Left renal pelvis (tissue), 4 donors: ENCODE measurements at regions not wholly inside any gene's neighbourhood (a gene's known extent, or its start where the extent isn't known, plus 50 kb on each side); places are given as distances from the start of the nearest gene placed in this dataset.

Experiments
- DNase-seq, 4 donors: peaks; one replicate each; pipeline ENCODE4 v3.0.0-alpha.2; 2013; ENCODE audit warnings: low read depth in 4 of 4, low spot score in 3 of 4

DNA sequence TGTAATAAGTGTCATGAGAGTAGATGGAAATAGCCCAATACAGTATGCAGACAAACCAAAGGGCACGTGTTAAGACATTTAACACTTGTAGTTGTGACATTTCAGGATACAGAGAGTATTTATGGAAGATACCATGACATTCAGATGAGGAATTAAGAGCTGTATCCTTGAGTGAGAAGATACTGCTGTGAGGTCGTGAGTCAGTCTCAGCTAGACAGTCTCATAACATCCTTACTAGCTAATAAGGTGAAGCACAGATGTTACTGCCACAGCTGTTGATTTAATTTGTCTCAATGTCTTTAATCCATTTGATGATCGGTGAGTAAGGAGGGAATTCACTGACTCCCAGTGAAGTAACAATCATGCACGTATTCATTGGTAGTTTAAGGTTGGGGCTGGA lies 288.0 kb upstream of the AKR1E2 start:
- DNase-seq = no peak

DNA sequence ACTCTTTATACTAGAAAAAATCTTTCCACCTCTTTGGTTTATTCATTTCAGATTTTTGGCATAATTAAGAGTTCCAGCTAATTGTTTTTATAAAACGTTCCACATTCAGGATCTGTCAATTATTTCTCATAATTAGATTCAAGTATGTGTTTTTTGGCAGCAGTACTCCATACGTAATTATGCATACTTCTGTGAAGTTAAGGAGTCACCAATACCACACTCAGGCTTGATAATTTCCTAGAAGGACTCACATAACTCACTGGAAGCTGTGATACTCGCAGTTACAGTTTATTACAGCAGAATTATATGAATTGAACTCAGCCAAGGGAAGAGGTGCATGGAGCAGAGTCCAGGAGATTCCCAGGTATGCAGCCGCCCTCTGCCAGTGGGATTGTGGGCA lies 290.5 kb upstream of the AKR1E2 start:
- DNase-seq = no peak

DNA sequence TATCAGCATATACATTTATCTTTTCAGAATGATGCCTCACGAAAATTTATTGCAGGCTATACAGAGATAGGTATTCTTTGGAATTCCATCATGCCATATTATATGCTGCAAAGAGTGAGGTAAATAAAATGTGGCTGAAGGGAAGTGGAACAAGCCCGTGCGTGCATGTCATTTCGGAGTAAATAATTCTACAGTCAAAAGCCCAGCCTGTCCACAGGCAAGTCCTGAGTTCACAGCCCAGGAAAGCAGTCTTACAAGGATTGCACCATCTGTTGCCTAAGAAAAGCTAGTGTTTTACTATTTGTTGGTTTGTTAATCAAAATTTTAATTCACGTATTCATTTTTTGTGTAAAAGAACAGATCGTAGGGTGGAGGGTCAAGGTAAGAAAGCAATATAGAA lies 292.4 kb upstream of the AKR1E2 start:
- DNase-seq = no peak

DNA sequence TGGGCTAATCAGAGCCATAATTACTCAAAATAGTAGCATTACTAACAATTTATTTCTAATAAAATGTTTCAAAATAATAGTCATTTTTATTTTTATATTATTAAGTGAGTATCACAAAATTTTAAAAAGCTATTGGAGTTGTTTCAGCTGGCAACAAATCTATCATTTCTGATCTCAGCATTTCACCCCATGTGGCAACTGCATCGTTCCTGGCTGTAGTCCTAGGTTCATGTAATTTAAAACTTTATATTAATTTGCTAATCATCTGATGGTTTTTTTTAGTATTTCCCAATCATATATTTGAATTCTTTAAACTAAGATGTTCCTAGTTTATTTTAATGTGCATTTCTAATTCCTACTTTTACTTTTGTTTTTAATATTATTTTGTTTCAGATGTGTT lies 293.0 kb upstream of the AKR1E2 start:
- no peak for DNase-seq

DNA sequence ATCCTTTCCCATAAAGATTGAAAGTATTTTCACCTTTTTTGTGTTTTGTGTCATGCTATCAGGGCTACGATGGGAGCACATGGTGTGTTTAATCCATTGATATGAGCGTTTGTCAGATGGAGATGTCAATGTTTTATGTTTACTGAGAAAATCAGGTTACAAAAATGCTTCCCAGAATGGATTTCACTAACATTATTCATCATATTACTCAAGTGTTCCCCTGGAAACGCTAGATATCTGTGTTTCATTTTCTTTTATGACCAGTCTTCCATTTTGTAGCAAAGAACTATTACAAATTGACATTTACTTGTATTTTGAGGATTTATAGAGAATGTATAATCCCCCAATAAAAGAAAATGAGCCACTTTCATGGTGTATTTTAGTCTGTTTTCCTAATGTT lies 293.5 kb upstream of the AKR1E2 start:
- DNase-seq = no peak

DNA sequence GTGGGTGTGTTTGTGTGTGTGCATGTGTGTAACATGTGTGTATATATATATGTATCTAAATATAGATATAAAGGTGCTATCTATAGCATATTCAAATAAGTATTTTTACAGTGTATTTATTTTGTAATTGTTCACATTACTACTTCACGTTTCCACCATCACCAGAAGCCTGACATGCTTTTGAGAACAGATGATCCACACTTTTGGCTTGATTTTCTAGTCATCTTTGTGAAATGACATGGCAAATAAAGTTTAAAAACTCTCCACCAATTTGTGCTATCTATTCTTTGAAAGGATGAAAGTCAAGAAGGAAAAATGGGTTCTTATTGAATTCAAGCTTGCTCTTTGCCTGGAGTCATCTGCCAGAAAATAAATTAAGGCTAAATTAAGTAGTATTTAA lies 294.0 kb upstream of the AKR1E2 start:
- no peak for DNase-seq

DNA sequence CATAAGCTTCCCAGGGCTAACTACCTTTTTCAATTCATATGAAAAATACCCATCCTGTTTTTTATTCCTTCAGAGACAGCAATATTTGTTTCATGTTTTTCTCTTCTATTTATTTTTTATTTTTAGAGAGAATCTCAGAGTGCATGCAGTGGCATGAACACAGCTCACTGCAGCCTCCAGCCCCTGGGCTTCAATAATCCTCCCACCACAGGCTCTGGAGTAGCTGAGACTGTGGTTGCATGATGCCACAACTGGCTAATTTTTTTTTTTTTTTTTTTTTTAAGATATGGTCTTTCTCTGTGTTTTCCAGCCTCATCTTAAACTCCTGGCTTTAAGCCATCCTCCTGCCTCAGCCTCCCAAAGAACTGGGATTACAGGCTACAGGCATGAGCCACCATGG lies 296.7 kb upstream of the AKR1E2 start:
- no peak for DNase-seq

DNA sequence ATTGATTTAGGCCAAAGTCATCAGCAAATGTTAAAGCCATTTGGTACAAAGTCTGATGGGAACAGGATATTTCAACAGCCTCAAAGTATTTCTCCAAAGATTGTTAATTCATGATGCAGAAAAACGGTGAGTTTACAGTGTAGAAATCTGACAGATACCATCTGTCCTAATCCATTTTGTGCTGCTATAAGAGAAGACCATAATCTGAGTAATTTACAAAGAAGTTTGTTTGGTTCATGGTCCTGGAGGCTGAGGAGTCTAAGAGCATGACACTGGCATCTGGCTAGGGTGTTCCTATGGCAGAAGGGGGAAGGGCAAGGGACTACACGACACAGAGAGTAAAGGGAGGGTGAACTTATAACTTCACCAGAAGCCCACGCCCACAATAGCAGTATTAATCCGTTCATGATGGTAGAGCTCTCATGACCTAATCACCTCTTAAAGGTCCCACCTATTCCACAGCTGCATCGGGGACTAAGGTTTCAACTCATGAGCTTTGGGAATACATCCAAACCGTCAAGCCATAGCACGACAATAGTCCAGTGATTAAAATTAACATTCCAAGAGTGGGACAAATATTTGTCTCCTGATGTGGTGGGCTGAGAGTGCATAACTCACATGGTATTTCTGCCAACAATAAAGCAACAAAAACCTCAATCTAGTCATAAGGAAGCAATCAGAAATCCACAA lies 298.6 kb upstream of the AKR1E2 start:
- DNase-seq = no peak

DNA sequence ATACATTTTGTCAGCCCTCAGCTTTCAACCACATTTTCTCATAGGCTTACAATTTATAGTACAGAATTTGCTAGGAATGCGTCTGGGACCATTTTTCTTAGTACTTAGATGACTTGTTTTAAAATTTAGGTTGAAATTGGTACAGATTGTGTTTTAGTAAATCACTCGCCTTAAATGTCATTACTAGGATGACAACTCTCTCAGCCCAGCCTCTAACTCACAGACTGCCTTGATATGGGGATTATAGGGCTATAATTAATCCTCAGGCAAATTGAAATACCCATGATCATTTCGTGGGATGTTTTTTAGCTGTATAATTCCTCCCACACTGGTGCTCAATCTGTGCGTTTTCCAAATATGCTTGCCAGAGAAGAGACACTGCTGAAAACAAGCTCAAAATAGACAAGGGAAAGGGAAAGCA lies 299.7 kb upstream of the AKR1E2 start:
- DNase-seq = no peak

DNA sequence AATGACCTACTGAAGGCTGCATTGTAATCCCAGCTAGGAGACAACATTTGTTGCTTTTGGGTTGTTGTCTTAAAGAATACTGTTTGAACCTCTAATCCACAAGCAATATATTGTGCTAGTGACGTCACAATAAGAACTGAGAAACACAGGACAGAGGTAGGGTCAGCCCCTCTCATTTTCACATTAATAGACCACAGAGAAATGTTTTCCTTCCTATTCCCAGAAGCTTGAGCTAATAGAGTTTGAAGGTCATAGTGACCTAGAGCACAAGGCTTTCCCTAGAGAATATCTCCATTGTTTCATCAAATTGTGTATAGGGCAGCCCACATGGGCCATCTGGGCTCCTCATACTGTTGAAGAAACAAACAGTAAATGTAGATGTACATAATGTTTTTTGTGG lies 300.9 kb upstream of the AKR1E2 start:
- DNase-seq = no peak

DNA sequence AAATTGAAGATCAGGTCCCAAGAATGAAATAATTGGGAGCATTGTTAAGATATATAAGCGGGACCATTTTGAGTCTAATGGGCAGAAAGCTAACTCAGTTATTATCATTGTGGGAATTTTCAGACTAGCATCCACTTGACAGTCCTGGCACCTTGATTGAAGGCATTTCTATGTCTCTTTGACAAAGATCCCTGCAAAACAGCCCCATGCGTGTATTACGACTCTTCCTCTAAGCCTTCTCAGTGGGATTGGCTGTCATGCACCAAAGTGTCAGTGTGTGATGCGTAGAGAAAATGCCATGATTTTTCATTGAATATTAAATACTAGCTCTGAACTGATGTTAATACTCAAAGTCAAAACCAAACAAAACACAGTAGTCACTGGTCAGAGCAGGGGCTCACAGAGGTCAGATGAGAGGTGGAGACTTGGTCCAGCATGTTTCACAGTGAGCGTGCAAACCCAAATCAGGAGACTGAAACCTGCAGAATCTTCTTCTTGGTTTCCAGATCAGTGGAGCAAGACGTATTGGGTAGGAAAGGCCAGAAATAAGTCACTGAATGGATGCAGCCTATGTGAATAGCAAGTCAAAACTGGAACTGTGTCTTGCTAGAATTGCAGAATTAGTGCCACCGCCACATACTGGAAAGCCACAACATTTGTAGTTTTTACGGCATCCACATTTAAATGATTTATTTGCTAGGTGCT lies 303.6 kb upstream of the AKR1E2 start:
- no peak for DNase-seq

DNA sequence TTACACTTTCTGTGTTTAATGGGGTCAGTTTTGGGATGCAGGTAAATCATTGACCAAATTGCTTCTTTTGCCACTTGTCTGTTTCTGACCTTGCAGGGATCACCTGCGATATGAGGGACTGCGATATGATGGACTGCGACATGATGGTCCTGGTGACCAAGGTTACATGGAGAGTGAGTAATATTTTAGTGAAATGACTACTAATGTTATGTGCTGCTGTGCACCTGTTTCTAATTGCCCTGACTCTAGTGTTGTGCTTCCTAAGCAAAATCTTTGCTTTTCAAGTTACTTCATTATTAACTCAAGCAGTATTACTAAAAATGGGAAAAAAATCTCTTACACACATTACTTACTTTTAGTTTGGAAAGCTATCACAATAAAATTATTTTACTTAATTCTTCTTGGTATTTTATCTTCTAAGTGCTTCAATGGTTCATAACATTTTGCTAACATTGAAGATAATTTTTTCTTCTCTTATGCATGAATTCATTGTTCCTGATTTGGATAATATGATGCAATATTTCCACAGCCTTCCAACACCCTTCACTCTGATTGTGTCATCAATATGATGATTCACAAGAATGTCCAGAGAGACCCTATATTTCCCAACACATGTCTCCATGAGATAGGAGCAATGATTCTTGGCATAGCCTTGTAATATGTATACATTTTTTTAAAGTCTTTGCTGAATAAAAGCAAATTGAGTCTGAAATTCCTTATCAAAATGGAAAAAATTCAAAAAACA lies 306.2 kb upstream of the AKR1E2 start:
- DNase-seq = no peak

DNA sequence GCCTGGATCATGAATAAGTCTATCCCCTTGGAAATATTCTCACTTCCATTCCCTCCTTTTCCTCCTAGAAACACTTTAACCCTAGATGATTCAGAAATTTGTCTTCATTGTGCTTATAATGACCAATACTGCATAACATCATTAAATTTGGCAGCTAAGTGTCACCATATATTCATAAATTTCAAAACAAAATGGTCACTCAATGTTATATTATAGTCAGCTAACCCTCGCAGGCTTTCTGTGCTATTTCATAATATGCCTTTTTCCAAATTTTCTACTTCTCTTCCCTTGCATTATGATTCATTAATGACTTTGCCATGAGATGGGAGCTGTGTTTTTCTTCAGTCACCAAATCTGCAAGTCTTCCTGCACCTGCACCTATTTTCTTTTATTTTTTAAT lies 308.3 kb upstream of the AKR1E2 start:
- DNase-seq = no peak

DNA sequence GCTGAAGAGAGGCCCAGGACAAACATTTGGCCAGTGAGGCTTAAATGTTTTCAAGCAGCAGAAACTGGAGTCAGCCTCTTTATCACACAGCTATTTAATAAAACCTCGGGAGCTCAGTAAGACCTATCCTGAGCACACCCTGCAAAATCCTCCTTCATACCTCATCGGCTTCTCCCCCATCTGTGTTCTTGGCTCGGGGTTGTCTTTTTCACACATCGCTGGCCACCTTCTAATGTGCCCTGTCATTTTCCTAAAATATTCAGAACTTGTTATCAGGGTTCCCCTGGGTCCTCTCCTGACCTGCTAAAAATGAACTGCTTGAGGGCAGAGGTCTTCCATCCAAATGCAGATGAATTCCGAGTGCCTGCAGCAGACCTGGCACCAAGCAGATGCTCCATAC lies 310.3 kb upstream of the AKR1E2 start:
- no peak for DNase-seq

DNA sequence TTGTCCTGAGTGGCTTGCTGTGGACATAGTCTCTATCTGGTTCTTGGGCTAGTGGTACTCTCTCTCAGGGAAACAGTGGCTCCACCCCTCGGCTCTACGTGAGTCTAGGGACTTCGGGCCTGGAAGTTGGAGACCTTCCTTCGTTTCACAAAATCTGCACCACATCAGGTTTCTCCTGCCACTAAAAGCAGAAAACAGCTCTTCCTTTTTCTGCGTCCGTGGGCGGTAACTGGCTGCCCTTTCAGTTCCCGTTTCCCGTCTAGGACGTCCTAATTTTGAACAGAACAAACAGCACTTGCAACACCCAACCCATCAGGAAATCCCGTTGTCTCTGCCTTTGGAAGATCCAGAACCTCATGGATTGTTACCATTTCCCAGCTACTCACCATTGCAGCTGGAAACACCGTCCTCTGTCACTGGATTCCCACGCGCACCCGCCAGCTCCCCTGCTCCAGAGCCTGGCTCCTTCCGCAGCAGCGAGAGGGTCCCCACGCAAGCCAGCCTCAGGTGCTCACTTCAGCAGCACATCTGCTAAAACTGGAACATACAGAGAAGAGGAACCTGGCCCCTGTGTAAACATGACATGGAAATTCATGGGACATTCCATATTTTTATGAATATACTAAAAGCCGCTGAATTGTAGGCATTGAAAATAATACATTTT lies 311.4 kb upstream of the AKR1E2 start:
- no peak for DNase-seq

DNA sequence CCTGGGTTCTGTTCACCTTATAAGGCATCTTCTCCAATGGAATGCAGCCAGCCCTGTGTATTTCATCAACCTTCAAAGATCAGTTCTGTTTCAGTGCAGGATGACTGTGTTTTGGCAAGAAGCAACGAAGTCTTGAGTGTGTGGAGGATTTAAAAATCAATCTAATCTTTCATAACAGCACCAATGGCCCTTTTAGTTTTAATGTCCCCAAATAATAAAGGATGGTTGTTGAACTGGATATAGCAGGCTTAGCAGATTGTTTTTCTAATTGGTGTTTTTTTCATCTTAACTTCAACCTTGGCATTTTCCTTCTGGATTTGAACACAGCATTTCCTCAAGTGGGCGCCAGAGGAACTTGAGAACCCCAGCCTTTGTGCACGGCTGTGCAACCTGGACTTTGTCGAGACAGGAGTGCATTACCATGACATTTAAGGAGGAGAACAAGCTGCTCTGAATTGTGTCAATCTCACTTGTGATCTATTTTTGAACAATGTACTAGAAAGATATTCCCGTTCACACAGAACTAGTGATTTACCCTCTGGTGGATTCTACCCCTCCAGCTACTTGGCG lies 313.3 kb upstream of the AKR1E2 start:
- DNase-seq = peak in 1 of 4 donors; percentile 41

DNA sequence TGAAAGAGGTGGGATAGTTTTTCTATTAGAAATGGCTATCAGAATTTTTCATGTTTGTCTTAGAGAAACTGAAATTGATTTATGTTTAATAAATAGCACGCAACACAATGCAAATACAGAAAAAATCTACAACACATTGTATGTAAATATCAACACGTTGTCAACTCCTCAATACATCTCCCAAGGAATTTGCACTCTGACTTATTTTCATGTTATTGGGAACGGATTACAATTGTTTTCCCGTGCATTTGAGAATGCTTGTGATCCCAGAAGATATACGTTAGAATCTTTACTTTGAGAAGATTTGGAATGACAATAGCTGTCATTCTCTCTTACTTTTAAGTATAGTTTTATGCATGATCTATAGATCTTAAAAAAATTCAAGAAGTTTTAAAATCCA lies 313.8 kb upstream of the AKR1E2 start:
- DNase-seq = no peak

DNA sequence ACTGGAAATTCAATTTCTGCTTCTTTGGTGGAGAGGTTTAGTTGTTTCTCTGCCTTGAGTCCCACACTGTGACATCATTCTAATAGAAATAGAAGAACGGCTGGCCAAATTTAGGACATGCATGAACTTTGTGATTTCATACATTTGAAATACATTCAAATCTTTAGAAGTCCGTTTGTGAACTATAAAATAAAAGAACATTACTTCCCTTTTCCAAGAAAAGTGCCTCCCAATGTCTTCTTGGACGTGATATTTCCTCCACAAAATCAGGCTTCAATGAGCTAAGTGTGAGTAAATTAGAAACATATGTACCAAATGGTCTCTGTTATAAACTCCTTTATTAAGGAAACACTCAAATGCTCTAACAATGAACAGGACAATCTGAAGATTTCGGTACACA lies 314.5 kb upstream of the AKR1E2 start:
- no peak for DNase-seq

DNA sequence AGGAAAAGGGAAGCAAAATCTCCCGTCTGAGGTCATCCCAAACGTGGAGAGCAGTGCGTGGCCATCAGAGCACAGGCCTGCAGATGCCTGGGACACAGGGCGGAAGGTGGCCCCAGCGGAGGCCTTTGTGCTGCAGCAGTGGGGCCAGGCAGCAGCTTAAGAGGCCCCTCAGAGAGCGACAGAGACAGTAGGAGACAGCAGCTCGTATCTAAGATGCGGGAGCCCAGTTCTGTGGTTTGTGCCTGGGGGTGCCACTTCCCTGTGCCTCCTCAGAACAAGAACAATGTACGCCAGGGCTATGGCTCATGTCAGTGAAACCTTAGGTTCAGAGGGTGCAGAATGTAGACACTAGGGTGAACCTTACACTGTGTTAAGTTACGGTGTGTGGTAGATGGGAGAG lies 316.6 kb upstream of the AKR1E2 start:
- DNase-seq = no peak

DNA sequence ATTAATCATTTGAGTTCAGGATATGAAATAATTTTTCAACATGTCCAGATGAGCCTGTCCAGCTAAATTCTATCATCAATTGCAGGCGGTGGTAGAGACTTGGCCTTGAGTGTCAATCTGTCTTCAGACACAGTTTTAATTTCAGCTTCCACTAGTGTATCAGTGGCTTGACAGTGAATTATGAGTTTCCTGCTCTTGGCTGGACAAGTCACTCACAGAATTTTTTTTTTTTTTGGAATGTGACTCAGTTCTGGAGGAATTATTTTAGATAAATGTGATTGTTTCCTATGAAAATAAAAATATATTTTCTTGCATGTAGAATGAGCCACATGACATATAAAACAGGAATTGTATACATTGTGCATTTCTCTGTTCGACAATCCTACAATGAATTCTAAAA lies 319.9 kb upstream of the AKR1E2 start:
- no peak for DNase-seq

DNA sequence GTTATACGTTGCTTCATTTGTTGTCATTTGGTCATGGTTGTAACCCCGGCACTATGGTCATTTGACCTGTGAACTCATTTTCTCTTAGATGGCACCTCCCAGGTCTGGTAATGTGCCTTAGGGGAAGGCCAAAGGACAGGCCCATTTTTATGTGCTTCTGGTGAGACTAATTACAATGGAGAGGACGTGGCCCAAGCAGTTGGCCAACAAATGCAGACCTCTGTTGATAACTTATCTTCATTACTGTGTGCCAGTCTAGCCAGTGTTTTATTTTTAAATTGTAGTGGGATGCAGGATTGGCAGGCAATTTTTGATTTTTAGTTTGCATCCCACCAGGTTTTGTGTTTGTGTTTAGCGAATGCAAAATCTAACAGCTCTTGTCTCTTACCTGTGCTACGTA lies 321.5 kb upstream of the AKR1E2 start:
- no peak for DNase-seq
